Endothelial cell of umbilical vein (primary cell): ENCODE measurements at regions not wholly inside any gene's neighbourhood (a gene's known extent, or its start where the extent isn't known, plus 50 kb on each side); places are given as distances from the start of the nearest gene placed in this dataset.

Source experiments
- CTCF ChIP-seq, 2 donors: IDR thresholded peaks; 1 replicate in 1 of 2; 2 replicates in 1 of 2; pipeline ENCODE4 v1.5.1; 2011; ENCODE audit warnings: low read length in 2 of 2, mild to moderate bottlenecking in 2 of 2, moderate library complexity in 2 of 2, control low read depth in 1 of 2, inconsistent platforms in 1 of 2, low read depth in 1 of 2; ENCODE audit not compliant: insufficient read depth in 1 of 2; ENCODE audit errors: extremely low read depth in 1 of 2
- EZH2 ChIP-seq: IDR thresholded peaks from 2 replicates; pipeline ENCODE4 v1.6.1; 2012; ENCODE audit warnings: borderline replicate concordance, low read depth, mild to moderate bottlenecking, moderate library complexity, low read length, inconsistent platforms; ENCODE audit not compliant: severe bottlenecking
- POLR2A ChIP-seq: IDR thresholded peaks from 2 replicates; pipeline ENCODE4 v1.6.1; 2012; ENCODE audit warnings: low read depth, mild to moderate bottlenecking, control low read depth, low read length
- POLR2AphosphoS5 ChIP-seq: IDR thresholded peaks from 2 replicates; pipeline ENCODE4 v1.6.1; 2012; ENCODE audit warnings: low read depth, mild to moderate bottlenecking, control low read depth, low read length, moderate library complexity; ENCODE audit not compliant: insufficient read depth

DNA sequence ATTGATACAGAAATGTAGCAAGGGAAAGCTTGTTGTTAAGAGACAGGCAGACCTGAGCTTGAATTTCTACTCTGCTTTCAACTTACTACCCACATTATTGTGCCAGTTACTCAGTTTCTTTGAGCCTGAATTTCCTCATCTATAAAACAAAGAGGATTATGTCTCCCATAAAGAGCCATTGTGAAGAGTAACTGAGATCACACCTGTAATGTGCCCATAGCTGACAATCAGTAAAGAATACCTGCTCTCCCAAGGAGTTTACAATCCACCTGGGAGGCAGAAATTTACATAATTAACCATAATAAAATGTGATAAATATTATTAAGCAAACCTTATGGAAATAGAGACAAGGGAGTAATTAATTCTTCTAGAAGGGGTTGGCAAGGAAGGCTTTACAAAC lies 204.9 kb downstream of the EPM2A start:
- TF ChIP-seq CTCF (IDR thresholded peaks at IDR 0.05; ENCODE audit: extremely low read depth in 1 of 2, insufficient read depth in 1 of 2, low read depth in 1 of 2, low read length in 2 of 2) (no peak), POLR2A (no peak), POLR2AphosphoS5 (no peak), EZH2 (no peak)
